HG02840 (cell line): ENCODE measurements at regions not wholly inside any gene's neighbourhood (a gene's known extent, or its start where the extent isn't known, plus 50 kb on each side); places are given as distances from the start of the nearest gene placed in this dataset.
"Not testable (repeated sequence)": the region's sequence is repeated elsewhere in the genome, so short reads cannot be mapped to it uniquely, and the experiment has no call there.

Experiments
- ATAC-seq: cut with Tn5 transposase; IDR thresholded peaks from one replicate; pipeline ENCODE4 v1.9.1; 2021; ENCODE audit warnings: mild to moderate bottlenecking, moderate library complexity, moderate number of reproducible peaks; ENCODE audit not compliant: unreplicated experiment, low FRiP score

GRCh38 chr4:149983401-149983800 lies 94.8 kb upstream of the DCLK2 start:
- no peak for ATAC-seq

- no peak for ATAC-seq
Measured at GRCh38 chr4:149983931-149984330, 94.3 kb upstream of the DCLK2 start.

- ATAC-seq = no peak
Measured at GRCh38 chr4:149985981-149986380, 92.3 kb upstream of the DCLK2 start.

GRCh38 chr4:149986917-149987316 lies 91.3 kb upstream of the DCLK2 start:
- ATAC-seq = no peak

GRCh38 chr4:149987330-149988086 lies 90.7 kb upstream of the DCLK2 start:
- ATAC-seq = no peak

GRCh38 chr4:149988087-149988410 lies 90.2 kb upstream of the DCLK2 start:
- no peak for ATAC-seq

GRCh38 chr4:149993030-149993429 lies 85.2 kb upstream of the DCLK2 start:
- ATAC-seq = no peak

- no peak for ATAC-seq
Measured at GRCh38 chr4:149995134-149995756, 83.0 kb upstream of the DCLK2 start.

- no peak for ATAC-seq
Measured at GRCh38 chr4:149997881-149998421, 80.3 kb upstream of the DCLK2 start.

GRCh38 chr4:149999485-150000074 lies 78.7 kb upstream of the DCLK2 start:
- no peak for ATAC-seq

GRCh38 chr4:150001815-150002214 lies 76.4 kb upstream of the DCLK2 start:
- ATAC-seq = no peak

GRCh38 chr4:150002561-150002960 lies 75.7 kb upstream of the DCLK2 start:
- no peak for ATAC-seq

GRCh38 chr4:150004481-150004880 lies 73.8 kb upstream of the DCLK2 start:
- ATAC-seq = no peak

GRCh38 chr4:150005537-150005936 lies 72.7 kb upstream of the DCLK2 start:
- ATAC-seq = no peak

GRCh38 chr4:150006197-150006596 lies 72.0 kb upstream of the DCLK2 start:
- ATAC-seq = no peak

- ATAC-seq = no peak
Measured at GRCh38 chr4:150007512-150007911, 70.7 kb upstream of the DCLK2 start.

GRCh38 chr4:150008546-150008945 lies 69.7 kb upstream of the DCLK2 start:
- no peak for ATAC-seq

GRCh38 chr4:150009533-150009932 lies 68.7 kb upstream of the DCLK2 start:
- ATAC-seq = no peak

GRCh38 chr4:150010525-150011126 lies 67.6 kb upstream of the DCLK2 start:
- ATAC-seq = no peak

GRCh38 chr4:150012851-150013360 lies 65.3 kb upstream of the DCLK2 start:
- no peak for ATAC-seq

GRCh38 chr4:150015910-150016309 lies 62.3 kb upstream of the DCLK2 start:
- not testable (repeated sequence) for ATAC-seq
